Daoy (cell line): ENCODE measurements at regions not wholly inside any gene's neighbourhood (a gene's known extent, or its start where the extent isn't known, plus 50 kb on each side); places are given as distances from the start of the nearest gene placed in this dataset.
"Not testable (repeated sequence)": the region's sequence is repeated elsewhere in the genome, so short reads cannot be mapped to it uniquely, and the experiment has no call there.

ENCODE experiments used
- DNase-seq: peaks from one replicate; pipeline ENCODE4 v3.0.0-alpha.2; 2015; ENCODE audit warnings: low read depth

DNA sequence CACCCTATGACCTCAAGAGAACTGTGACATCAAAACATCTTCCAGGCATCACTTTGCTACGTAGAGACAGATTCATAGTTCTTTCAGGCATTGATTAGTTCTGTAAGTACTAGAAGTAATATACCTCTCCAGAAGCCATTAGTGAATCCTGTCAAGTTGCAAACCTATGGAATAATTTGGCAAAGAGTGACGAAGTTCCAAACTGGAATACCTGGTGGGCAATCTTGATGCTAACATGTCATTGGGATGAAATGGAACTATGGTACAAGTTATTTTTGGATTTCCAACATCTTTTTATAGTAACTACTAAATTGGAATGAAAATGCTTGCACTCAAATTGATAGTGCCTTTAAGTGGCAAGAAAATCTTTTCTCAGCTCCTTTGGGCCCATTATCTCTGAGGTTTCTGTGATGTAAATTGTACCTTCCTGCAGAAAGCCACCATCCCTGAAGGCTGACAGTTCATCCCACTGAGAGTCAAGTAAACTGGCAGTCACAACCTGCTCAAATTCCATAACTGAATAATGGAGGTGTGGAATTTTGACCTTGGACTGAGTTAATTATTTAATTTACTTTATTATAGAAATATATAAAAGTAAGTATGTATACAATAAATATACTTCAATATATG lies 435.5 kb downstream of the DTWD2 start:
- DNase-seq, result no peak

GRCh38 chr5:118552146-118552545 lies 436.2 kb downstream of the DTWD2 start:
- no peak for DNase-seq

DNA sequence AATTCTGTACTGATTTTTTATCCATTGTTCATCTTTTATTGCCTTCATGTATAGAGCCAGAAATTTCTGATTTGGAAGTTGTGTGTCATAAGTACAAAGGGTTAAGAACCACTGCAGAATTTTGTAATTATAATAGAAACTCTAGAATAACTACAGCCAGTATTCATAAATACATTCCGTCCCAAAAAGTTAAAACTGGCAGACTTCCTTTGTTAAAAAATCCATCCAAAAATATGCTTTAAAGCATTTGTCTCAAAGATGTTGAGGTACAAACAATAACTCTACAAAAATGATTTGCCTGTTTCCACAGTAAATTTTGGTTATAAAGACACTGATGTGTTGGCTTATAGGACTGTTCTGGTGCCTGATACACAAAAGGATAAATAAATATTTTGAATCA lies 436.6 kb downstream of the DTWD2 start:
- no peak for DNase-seq

DNA sequence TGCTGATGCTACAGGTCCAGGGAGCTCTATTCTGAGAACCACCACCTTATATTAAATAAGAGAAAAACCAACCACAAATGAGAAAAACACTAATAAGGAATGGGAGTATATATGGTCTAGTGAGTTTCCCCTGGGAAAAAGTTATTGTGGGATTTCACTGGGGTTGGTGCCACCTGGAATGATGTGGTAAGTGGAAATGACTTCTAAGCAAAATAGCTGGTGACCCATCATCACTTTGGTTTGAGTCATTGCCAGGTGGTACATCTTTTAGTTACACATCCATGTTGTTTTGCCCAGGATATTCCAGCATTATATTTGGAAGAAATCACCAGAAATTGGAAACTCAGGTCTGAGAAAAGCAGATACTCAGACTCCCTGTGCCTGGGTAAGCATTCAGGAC lies 437.3 kb downstream of the DTWD2 start:
- no peak for DNase-seq

GRCh38 chr5:118548761-118549720 lies 439.3 kb downstream of the DTWD2 start:
- DNase-seq, result no peak

DNA sequence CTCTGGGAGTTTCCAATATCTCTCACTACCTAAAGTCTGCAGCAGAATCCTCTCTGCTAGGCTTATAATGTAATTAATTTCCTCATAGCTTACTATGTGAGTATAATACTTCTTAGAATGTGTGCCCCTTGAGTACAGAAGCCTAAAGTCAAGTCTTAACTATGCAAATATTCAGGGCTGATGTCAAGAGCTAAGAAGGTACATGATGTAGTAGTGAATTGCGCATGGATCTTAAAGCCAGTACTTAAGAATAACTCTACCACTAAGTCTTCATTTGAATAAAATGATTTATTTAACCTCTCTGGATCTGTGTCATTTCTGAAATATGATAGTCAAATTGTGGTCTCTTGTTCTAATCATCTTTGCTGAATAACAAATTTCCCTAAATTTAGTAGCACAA lies 442.9 kb downstream of the DTWD2 start:
- no peak for DNase-seq

- DNase-seq, result no peak
Observed at GRCh38 chr5:118544887-118545449, 443.4 kb downstream of the DTWD2 start.

DNA sequence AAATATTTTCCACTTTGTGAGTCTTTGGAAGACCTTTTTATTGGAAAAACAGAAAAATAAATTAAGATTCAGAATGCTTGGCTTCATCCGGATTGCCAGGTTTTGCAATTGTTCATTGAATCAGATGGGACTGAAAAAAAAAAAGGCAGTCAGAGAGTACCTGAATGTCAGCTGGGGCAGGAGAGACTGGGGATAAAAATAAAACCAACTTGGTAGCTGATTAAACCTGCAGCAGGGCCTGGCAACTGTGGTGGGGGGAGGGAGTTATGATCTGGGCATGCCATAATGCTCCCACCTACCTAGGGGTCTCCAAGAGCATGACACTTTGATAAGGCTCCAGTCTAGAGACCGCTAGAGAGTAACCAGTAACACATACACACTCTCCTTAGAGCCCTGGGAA lies 454.4 kb downstream of the DTWD2 start:
- DNase-seq, result no peak

- no peak for DNase-seq
Observed at GRCh38 chr5:118533156-118533555, 455.2 kb downstream of the DTWD2 start.

GRCh38 chr5:118531276-118531675 lies 457.1 kb downstream of the DTWD2 start:
- DNase-seq, result no peak

GRCh38 chr5:118529361-118530144 lies 458.8 kb downstream of the DTWD2 start:
- no peak for DNase-seq

- DNase-seq, result no peak
Observed at GRCh38 chr5:118522626-118523025, 465.7 kb downstream of the DTWD2 start.

GRCh38 chr5:118520771-118521415 lies 467.5 kb downstream of the DTWD2 start:
- no peak for DNase-seq

- DNase-seq, result no peak
Observed at GRCh38 chr5:118519466-118519865, 468.9 kb downstream of the DTWD2 start.

GRCh38 chr5:118518720-118519119 lies 469.6 kb downstream of the DTWD2 start:
- no peak for DNase-seq

DNA sequence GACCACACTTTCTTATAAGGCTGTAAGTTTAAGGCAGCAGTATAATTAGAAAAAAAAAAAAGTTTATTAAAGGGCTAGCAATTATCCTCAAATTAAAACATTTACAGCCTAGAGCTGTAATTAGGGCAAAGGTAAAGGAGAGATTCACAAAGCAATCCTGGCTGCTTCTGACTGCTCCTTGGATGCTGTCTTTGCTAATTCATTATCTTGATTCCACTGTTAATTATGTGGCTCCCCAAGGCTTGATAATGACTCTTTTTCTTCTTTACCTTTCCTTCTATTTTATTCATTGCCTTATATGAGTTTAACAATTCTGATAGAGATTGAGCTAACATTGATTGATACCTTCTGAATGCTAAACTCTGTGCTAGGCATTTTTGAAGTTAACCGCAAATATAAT lies 476.5 kb downstream of the DTWD2 start:
- no peak for DNase-seq

DNA sequence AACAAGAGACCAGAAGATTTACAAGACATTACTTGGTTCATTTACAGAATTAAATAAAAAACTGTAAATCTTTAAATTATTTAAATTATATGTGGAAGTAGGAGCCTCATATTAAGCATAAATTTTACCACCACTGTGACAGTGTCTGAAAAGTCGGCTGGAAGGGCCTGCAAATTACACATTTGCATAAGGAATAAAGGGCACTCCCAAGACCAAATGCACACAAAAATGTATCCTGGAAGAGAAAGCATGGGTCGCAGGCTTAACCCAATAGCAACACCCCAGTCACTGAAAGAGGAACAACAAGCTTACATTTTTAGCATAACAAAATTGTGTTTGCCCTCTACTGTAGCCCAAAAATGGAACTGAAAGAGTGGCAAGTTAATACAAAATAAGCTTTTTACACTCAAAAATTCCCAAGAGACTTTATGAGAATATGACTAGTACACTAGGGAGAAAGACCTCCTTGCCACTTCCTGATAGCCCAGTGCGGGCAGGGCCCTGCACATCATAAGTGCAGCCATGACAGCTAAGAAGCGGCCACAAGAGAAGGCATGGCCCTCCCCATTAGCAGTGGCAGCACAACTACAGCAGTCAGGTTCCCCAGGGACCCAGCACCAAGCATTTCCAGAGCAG lies 482.0 kb downstream of the DTWD2 start:
- no peak for DNase-seq

DNA sequence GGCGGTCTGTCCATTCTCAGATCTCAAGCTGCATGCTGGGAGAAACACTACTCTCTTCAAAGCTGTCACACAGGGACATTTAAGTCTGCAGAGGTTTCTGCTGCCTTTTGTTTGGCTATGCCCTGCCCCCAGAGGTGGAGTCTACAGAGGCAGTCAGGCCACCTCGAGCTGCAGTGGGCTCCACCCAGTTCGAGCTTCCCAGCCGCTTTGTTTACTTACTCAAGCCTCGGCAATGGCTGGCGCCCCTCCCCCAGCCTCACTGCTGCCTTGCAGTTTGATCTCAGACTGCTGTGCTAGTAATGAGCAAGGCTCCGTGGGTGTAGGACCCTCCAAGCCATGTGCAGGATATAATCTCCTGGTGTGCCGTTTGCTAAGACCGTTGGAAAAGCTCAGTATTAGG lies 486.1 kb downstream of the DTWD2 start:
- not testable (repeated sequence) for DNase-seq

DNA sequence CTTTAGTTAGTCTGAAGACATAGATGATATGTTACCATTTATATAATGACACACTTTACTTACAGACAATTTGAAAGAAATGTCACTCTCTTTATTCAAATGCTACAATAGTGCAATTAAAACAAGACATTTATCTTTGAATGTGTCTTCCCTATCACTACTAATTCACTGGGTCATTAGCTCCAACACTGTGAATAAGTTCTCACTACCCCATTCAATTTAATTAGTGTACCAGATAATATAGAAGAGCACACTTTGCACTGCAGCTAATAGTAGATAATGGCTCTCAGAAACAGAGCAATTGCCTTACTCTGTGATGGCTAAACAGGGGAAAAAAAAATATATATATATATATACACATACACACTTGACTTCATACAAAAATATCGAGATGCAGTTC lies 497.0 kb downstream of the DTWD2 start:
- no peak for DNase-seq

GRCh38 chr5:118486647-118487225 lies 501.6 kb downstream of the DTWD2 start:
- DNase-seq, result no peak

- no peak for DNase-seq
Observed at GRCh38 chr5:118479285-118479684, 509.1 kb downstream of the DTWD2 start.
